Caco-2 (cell line): ENCODE measurements at regions not wholly inside any gene's neighbourhood (a gene's known extent, or its start where the extent isn't known, plus 50 kb on each side); places are given as distances from the start of the nearest gene placed in this dataset.

Experiments used
- BruUV-seq: library from RNA; stranded (reverse); fragments of 400-500 nt; replicated peaks from 2 replicates; lab custom pipeline; 2021; lab: Mats Ljungman, UMichigan
- CTCF ChIA-PET: fragments of 300-600 bp; sonication (Branson Sonifier 250); formaldehyde crosslinking; loops from one replicate; lab custom pipeline; 2022; ENCODE audit warnings: antibody characterized with exemption; lab: Charles Lee
- POLR2A ChIA-PET: fragments of 300-600 bp; sonication (Branson Sonifier 250); formaldehyde crosslinking; loops from one replicate; lab custom pipeline; 2022; ENCODE audit warnings: antibody characterized with exemption; lab: Charles Lee
- DNase-seq, 2 experiments: peaks; one replicate each; pipeline versions ENCODE4 v3.0.0 to v3.0.0-alpha.2; 2020 to 2022
- H3K27me3 ChIP-seq: replicated peaks from 2 replicates; pipeline ENCODE4 v1.6.0; 2011; ENCODE audit warnings: low read length; ENCODE audit not compliant: control insufficient read depth, insufficient read depth
- H3K36me3 ChIP-seq: 2 replicates; pipeline ENCODE4 v1.5.1; 2011; ENCODE audit warnings: low read length; ENCODE audit not compliant: control insufficient read depth, insufficient read depth
- H3K4me1 ChIP-seq: fragments of 250-450 bp; sonication (Bioruptor Pico); 2 replicates; pipeline ENCODE4 v1.5.1; 2020; ENCODE audit warnings: mild to moderate bottlenecking
- H3K4me3 ChIP-seq: 2 replicates; pipeline ENCODE4 v1.5.1; 2011; ENCODE audit warnings: low read depth, mild to moderate bottlenecking, control low read depth, low read length
- H3K9me3 ChIP-seq: fragments of 250-450 bp; sonication (Bioruptor Pico); 2 replicates; pipeline ENCODE4 v1.5.1; 2020; ENCODE audit warnings: mild to moderate bottlenecking, moderate library complexity
- H3K27ac Mint-ChIP-seq: one replicate; pipeline ENCODE4 v1.8.0; 2022; ENCODE audit warnings: mixed read lengths; ENCODE audit not compliant: unreplicated experiment
- H3K27me3 Mint-ChIP-seq: one replicate; pipeline ENCODE4 v1.8.0; 2022; ENCODE audit warnings: mixed read lengths; ENCODE audit not compliant: insufficient read depth, unreplicated experiment
- H3K36me3 Mint-ChIP-seq: one replicate; pipeline ENCODE4 v1.8.0; 2022; ENCODE audit warnings: mild to moderate bottlenecking, mixed read lengths; ENCODE audit not compliant: insufficient read depth, unreplicated experiment
- H3K4me1 Mint-ChIP-seq: one replicate; pipeline ENCODE4 v1.8.0; 2022; ENCODE audit warnings: low read depth, mixed read lengths; ENCODE audit not compliant: unreplicated experiment
- H3K4me3 Mint-ChIP-seq: one replicate; pipeline ENCODE4 v1.8.0; 2022; ENCODE audit warnings: mild to moderate bottlenecking, moderate library complexity, mixed read lengths; ENCODE audit not compliant: unreplicated experiment
- H3K9me3 Mint-ChIP-seq: one replicate; pipeline ENCODE4 v1.8.0; 2022; ENCODE audit warnings: mixed read lengths; ENCODE audit not compliant: unreplicated experiment
- CTCF ChIP-seq, 2 experiments: fragments of 200-600 bp in 1 of 2; IDR thresholded peaks; 1 replicate in 1 of 2; 2 replicates in 1 of 2; pipeline versions ENCODE4 v1.5.1 to v1.8.0; 2011 to 2022; ENCODE audit warnings: antibody characterized with exemption in 1 of 2, control low read depth in 1 of 2, inconsistent platforms in 1 of 2, low read depth in 1 of 2, low read length in 1 of 2, mild to moderate bottlenecking in 1 of 2, moderate library complexity in 1 of 2; ENCODE audit not compliant: insufficient read depth in 1 of 2, severe bottlenecking in 1 of 2, unreplicated experiment in 1 of 2
- intact Hi-C: fragments of 100-400 bp; cut with micrococcal nuclease; formaldehyde crosslinking; loops from one replicate; pipeline ENCODE4 v1.10.0; 2022; ENCODE audit not compliant: unreplicated experiment

DNA sequence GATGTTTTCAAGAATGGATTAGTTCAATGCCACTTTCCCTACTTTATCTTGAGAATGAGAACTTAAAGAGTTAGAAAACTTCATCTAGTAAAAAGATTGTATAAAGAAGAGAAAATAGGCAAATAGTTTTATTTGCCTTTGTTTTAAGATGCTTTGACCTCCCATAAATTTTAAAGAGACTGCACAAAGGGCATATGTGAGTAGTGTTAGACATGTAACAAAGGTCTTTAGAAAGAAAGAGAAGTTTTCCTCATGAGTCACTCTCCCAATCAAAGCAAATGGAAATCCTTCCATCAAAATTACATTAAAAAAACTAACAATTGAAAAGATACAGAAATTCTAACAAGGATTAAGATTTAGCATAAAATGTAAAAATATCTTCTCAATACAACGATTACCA, 381.8 kb upstream of the KIF2A start:
- no peak for DNase-seq
- intact Hi-C loops, result no loop called here
- no peaks in the 10 kb centered on the region for H3K27me3 ChIP-seq
- Mint-ChIP-seq H3K4me3 (no peak overlapping the region), H3K36me3 (no peaks in the 10 kb centered on the region), H3K27me3 (peaks cover 3% of the 10 kb centered on the region), H3K4me1 (no peaks in the 10 kb centered on the region), H3K9me3 (no peaks in the 10 kb centered on the region), H3K27ac (no peak overlapping the region)
- H3K36me3 ChIP-seq, result no peaks in the 10 kb centered on the region
- no peak for TF ChIP-seq CTCF (IDR thresholded peaks at IDR 0.05; ENCODE audit: insufficient read depth in 1 of 2, low read depth in 1 of 2, low read length in 1 of 2, severe bottlenecking in 1 of 2, unreplicated experiment in 1 of 2)
- H3K4me1 ChIP-seq, result no peaks in the 10 kb centered on the region
- no peaks in the 10 kb centered on the region for H3K9me3 ChIP-seq
- no TSS peak for BruUV-seq
- CTCF ChIA-PET, result no interaction called here
- no peak overlapping the region for H3K4me3 ChIP-seq
- POLR2A ChIA-PET, result no interaction called here

DNA sequence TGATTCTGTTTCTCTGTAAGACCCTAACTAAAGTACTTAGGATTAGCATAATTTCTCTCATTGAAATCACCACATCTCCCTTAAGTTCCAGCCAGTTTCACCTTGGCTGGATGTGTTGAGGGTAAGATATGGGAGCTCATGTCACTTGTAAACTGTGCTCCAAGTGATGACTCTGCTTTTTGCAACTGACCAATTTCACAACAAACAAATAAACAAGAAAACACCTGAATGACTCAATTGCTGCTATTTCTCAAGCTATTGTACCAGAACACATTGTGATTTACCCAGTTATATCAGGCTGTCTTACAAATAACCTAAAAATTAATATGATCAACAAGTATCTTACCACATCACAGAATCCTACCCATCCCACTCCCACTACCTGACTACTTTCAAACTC, 379.1 kb upstream of the KIF2A start:
- Mint-ChIP-seq H3K27ac (no peak overlapping the region), H3K4me1 (no peaks in the 10 kb centered on the region), H3K4me3 (no peak overlapping the region), H3K9me3 (no peaks in the 10 kb centered on the region), H3K36me3 (no peaks in the 10 kb centered on the region), H3K27me3 (peaks cover 3% of the 10 kb centered on the region)
- POLR2A ChIA-PET, result no interaction called here
- Histone ChIP-seq H3K27me3 (no peaks in the 10 kb centered on the region), H3K9me3 (no peaks in the 10 kb centered on the region), H3K4me1 (no peaks in the 10 kb centered on the region), H3K36me3 (no peaks in the 10 kb centered on the region), H3K4me3 (no peak overlapping the region)
- intact Hi-C loops, result no loop called here
- no TSS peak for BruUV-seq
- DNase-seq, result no peak
- TF ChIP-seq CTCF (IDR thresholded peaks at IDR 0.05; ENCODE audit: insufficient read depth in 1 of 2, low read depth in 1 of 2, low read length in 1 of 2, severe bottlenecking in 1 of 2, unreplicated experiment in 1 of 2), result no peak
- CTCF ChIA-PET, result no interaction called here

DNA sequence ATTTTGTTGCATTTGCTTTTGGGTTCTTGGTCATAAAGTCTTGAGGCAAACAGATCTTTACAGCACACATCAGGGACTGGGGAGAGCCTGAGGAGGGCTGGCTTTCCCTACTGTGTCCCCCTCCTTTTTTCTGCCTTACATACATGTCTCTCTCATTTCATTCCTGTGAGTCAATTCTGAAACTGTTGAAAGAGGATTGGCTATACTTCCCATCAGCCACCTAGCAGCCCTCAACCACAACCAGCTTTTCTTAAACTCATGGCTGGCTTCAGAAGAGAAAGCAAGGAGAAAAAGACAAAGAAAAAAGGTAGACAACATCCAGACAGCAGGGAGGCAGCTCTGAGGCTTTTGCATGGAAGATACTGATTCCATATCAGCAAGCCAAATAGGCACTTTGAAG, 374.8 kb upstream of the KIF2A start:
- Histone ChIP-seq H3K36me3 (no peaks in the 10 kb centered on the region), H3K9me3 (no peaks in the 10 kb centered on the region), H3K4me3 (no peak overlapping the region), H3K27me3 (no peaks in the 10 kb centered on the region), H3K4me1 (no peaks in the 10 kb centered on the region)
- no TSS peak for BruUV-seq
- Mint-ChIP-seq H3K9me3 (no peaks in the 10 kb centered on the region), H3K4me3 (no peak overlapping the region), H3K4me1 (no peaks in the 10 kb centered on the region), H3K27ac (no peak overlapping the region), H3K27me3 (peaks cover 6% of the 10 kb centered on the region), H3K36me3 (no peaks in the 10 kb centered on the region)
- ChIA-PET POLR2A (no interaction called here), CTCF (no interaction called here)
- no peak for TF ChIP-seq CTCF (IDR thresholded peaks at IDR 0.05; ENCODE audit: insufficient read depth in 1 of 2, low read depth in 1 of 2, low read length in 1 of 2, severe bottlenecking in 1 of 2, unreplicated experiment in 1 of 2)
- intact Hi-C loops, result loop anchor here (5.0 to 10.0 kb wide), 4 partner anchors 766 to 1259 kb away; partner anchors contain the start of gene SMIM15
- no peak for DNase-seq
